SH-SY5Y (cell line): ENCODE measurements at regions not wholly inside any gene's neighbourhood (a gene's known extent, or its start where the extent isn't known, plus 50 kb on each side); places are given as distances from the start of the nearest gene placed in this dataset.

ENCODE experiments used
- GATA2 ChIP-seq: IDR thresholded peaks from 2 replicates; pipeline ENCODE4 v1.6.1; 2011; ENCODE audit warnings: mild to moderate bottlenecking, low read depth, low read length
- GATA3 ChIP-seq: IDR thresholded peaks from 2 replicates; pipeline ENCODE4 v1.6.1; 2011; ENCODE audit warnings: low read depth, mild to moderate bottlenecking, low read length, moderate library complexity

- no peak for TF ChIP-seq GATA2
- TF ChIP-seq GATA3, result no peak
These were observed 269.6 kb downstream of the B3GLCT start for GRCh38 chr13:31469377-31469776.
